Loucy (cell line): ENCODE measurements at regions not wholly inside any gene's neighbourhood (a gene's known extent, or its start where the extent isn't known, plus 50 kb on each side); places are given as distances from the start of the nearest gene placed in this dataset.

Source experiments
- H2AFZ ChIP-seq: fragments of 200-600 bp; sonication (generic); 2 replicates; pipeline ENCODE4 v1.6.0; 2016; ENCODE audit warnings: antibody characterized with exemption, mild to moderate bottlenecking, low read length, moderate library complexity
- H3F3A ChIP-seq: fragments of 200-600 bp; 2 replicates; pipeline ENCODE4 v1.6.0; 2016; ENCODE audit warnings: antibody characterized with exemption, low read depth, mild to moderate bottlenecking
- H3K27me3 ChIP-seq: fragments of 200-600 bp; sonication (generic); 2 replicates; pipeline ENCODE4 v1.6.1; 2014; ENCODE audit warnings: low read length, mild to moderate bottlenecking; ENCODE audit not compliant: insufficient read depth, poor library complexity, severe bottlenecking
- H3K36me3 ChIP-seq: fragments of 200-600 bp; sonication (generic); 2 replicates; pipeline ENCODE4 v1.6.1; 2016; ENCODE audit warnings: low read length; ENCODE audit not compliant: insufficient read depth
- H3K4me1 ChIP-seq: fragments of 200-600 bp; sonication (generic); 2 replicates; pipeline ENCODE4 v1.5.1; 2014; ENCODE audit warnings: low read length, mild to moderate bottlenecking; ENCODE audit not compliant: insufficient read depth, poor library complexity, severe bottlenecking
- H3K4me2 ChIP-seq: fragments of 200-600 bp; sonication (generic); 2 replicates; pipeline ENCODE4 v1.6.0; 2014; ENCODE audit warnings: antibody characterized with exemption, low read length, low read depth, mild to moderate bottlenecking; ENCODE audit not compliant: poor library complexity, severe bottlenecking
- H3K4me3 ChIP-seq: fragments of 200-600 bp; sonication (generic); 2 replicates; pipeline ENCODE4 v1.5.1; 2014; ENCODE audit warnings: low read length, mild to moderate bottlenecking, mixed read lengths; ENCODE audit not compliant: poor library complexity, severe bottlenecking
- H3K79me2 ChIP-seq: fragments of 200-600 bp; sonication (generic); 2 replicates; pipeline ENCODE4 v1.6.1; 2014; ENCODE audit warnings: low read length; ENCODE audit not compliant: insufficient read depth
- H3K9ac ChIP-seq: fragments of 200-600 bp; sonication (generic); 2 replicates; pipeline ENCODE4 v1.6.0; 2014; ENCODE audit warnings: mild to moderate bottlenecking, low read depth, low read length, moderate library complexity; ENCODE audit not compliant: poor library complexity, severe bottlenecking
- H3K9me2 ChIP-seq: fragments of 200-600 bp; sonication (generic); replicated peaks from 2 replicates; pipeline ENCODE4 v1.6.1; 2016; ENCODE audit warnings: low read depth, low read length, mixed read lengths
- H3K9me3 ChIP-seq: fragments of 200-600 bp; sonication (generic); 2 replicates; pipeline ENCODE4 v1.6.1; 2014; ENCODE audit warnings: mild to moderate bottlenecking, antibody characterized with exemption, low read length, low read depth; ENCODE audit not compliant: insufficient read depth
- H4K20me1 ChIP-seq: fragments of 200-600 bp; sonication (generic); 2 replicates; pipeline ENCODE4 v1.6.0; 2014; ENCODE audit warnings: antibody characterized with exemption, low read length, mild to moderate bottlenecking; ENCODE audit not compliant: insufficient read depth, poor library complexity, severe bottlenecking
- EZH2phosphoT487 ChIP-seq: fragments of 200-600 bp; IDR thresholded peaks from 2 replicates; pipeline ENCODE4 v1.6.1; 2018; ENCODE audit warnings: antibody characterized with exemption, mild to moderate bottlenecking, moderate library complexity, borderline replicate concordance
- TF ChIP-seq, protein P1 (sequence below): fragments of 200-600 bp; sonication (generic); conservative IDR thresholded peaks from 2 replicates; pipeline ENCODE4 v1.5.1; 2014; ENCODE audit warnings: mild to moderate bottlenecking, antibody characterized with exemption, low read length

DNA sequence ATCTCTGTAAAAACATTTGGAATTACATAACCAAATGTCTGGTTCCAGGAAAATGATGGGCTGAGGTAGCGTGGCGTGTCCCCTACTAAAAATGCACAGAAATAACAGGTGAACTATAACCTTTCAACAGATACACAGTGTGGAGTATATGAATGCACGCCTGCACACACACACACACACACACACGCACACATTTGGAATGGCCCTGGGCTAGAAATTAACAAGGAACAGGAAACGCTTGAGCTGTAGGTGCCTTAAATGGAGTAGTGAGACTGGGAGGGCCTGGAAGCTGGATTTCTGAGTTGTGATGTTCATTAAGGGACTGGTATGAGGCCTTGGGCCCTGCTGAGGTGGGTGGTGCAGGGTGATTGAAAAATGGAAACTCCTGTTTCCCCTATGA is 246.5 kb upstream of the C1orf174 start:
- TF ChIP-seq EZH2phosphoT487 = no peak
- TF ChIP-seq, protein P1, sequence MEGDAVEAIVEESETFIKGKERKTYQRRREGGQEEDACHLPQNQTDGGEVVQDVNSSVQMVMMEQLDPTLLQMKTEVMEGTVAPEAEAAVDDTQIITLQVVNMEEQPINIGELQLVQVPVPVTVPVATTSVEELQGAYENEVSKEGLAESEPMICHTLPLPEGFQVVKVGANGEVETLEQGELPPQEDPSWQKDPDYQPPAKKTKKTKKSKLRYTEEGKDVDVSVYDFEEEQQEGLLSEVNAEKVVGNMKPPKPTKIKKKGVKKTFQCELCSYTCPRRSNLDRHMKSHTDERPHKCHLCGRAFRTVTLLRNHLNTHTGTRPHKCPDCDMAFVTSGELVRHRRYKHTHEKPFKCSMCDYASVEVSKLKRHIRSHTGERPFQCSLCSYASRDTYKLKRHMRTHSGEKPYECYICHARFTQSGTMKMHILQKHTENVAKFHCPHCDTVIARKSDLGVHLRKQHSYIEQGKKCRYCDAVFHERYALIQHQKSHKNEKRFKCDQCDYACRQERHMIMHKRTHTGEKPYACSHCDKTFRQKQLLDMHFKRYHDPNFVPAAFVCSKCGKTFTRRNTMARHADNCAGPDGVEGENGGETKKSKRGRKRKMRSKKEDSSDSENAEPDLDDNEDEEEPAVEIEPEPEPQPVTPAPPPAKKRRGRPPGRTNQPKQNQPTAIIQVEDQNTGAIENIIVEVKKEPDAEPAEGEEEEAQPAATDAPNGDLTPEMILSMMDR = no peak
- Histone ChIP-seq H2AFZ (no peak overlapping the region), H3K9me2 (no peaks in the 10 kb centered on the region), H3K9ac (no peak overlapping the region), H3K36me3 (no peaks in the 10 kb centered on the region), H3K4me3 (no peak overlapping the region), H3K79me2 (no peaks in the 10 kb centered on the region), H3K4me2 (no peak overlapping the region), H3K9me3 (no peaks in the 10 kb centered on the region), H3K4me1 (no peaks in the 10 kb centered on the region), H3K27me3 (no peaks in the 10 kb centered on the region), H3F3A (no peaks in the 10 kb centered on the region), H4K20me1 (no peaks in the 10 kb centered on the region)

DNA sequence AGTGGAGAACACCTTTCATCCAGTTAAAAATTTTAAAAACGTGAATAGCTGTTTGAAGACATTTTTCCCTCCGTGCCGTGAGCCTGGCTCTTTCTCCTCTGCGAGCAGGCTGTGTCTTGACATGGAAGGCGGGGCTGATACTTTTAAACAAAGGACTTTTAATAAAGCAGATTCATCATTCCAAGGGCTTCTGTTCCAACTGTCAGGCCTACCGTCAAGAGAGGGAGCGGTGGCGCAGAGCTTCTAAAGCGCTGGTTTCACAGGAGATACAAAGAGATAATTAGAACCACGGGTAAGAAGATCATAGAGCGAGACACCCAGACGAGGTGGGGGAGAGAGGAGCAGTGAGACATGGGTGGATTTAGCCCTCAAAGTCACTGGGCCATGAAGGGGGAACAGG is 247.4 kb upstream of the C1orf174 start:
- Histone ChIP-seq H3K4me3 (no peak overlapping the region), H3K79me2 (no peaks in the 10 kb centered on the region), H3K4me1 (no peaks in the 10 kb centered on the region), H4K20me1 (no peaks in the 10 kb centered on the region), H3K9ac (no peak overlapping the region), H3K9me2 (no peaks in the 10 kb centered on the region), H3K27me3 (no peaks in the 10 kb centered on the region), H3K4me2 (no peak overlapping the region), H2AFZ (no peak overlapping the region), H3K36me3 (no peaks in the 10 kb centered on the region), H3F3A (no peaks in the 10 kb centered on the region), H3K9me3 (no peaks in the 10 kb centered on the region)
- TF ChIP-seq EZH2phosphoT487 = no peak
- TF ChIP-seq, protein P1 = no peak

DNA sequence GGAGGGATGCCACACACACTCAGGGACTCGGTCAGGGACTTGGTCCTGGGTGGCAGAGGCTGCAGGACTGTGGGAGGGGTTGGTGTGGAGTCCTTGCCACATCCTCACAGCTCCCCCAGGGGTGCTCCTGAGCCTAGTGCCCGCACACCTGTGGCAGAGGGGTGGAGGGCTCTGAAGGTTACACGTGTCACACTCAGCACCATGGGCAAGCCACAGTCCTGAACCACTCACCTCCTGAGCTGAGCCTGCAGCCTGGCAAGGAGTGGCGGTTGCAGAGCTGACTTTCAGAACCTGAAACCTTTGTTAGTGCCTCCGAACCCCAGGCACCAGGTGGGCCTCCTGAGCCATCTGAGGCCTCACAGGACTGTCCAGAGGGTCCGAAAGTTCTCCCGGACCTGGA is 249.2 kb upstream of the C1orf174 start:
- Histone ChIP-seq H3K9ac (no peak overlapping the region), H2AFZ (no peak overlapping the region), H4K20me1 (no peaks in the 10 kb centered on the region), H3K4me2 (no peak overlapping the region), H3K9me3 (no peaks in the 10 kb centered on the region), H3K79me2 (no peaks in the 10 kb centered on the region), H3K4me3 (no peak overlapping the region), H3F3A (no peaks in the 10 kb centered on the region), H3K9me2 (no peaks in the 10 kb centered on the region), H3K36me3 (no peaks in the 10 kb centered on the region), H3K4me1 (no peaks in the 10 kb centered on the region), H3K27me3 (no peaks in the 10 kb centered on the region)
- TF ChIP-seq, protein P1 = no peak
- TF ChIP-seq EZH2phosphoT487 = no peak
